ENCODE measurements at regions not wholly inside any gene's neighbourhood (a gene's known extent, or its start where the extent isn't known, plus 50 kb on each side); places are given as distances from the start of the nearest gene placed in this dataset.

DNA sequence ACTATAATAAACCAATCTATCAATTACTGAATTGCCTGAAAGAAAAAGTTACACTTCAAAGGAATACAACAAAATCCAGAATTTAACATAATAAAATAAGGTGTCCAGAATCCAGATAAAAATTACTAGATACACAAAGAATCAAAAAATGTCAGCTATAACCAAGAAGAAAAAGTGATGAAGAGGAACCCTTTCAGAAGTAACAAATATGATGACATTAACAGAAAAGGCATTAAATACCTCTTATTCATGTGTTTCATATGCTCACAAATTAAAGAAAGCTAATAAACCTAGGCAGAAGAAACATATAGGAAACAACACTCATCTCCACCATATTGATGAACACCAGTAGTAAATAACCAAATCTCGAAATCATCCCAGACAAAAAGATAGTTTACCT, 722.8 kb downstream of the ADCYAP1 start:
- H3K27me3 Mint-ChIP-seq (ENCODE audit: low read depth), result peaks cover 4% of the 10 kb centered on the region
- H3K36me3 Mint-ChIP-seq, result no peaks in the 10 kb centered on the region
- H3K4me3 Mint-ChIP-seq, result no peak overlapping the region
- H3K4me1 Mint-ChIP-seq, result no peaks in the 10 kb centered on the region
- peaks cover 25% of the 10 kb centered on the region for H3K9me3 Mint-ChIP-seq
- DNase-seq (ENCODE audit: low spot score in 2 of 2, unreplicated experiment in 2 of 2), result no peak
- H3K27ac Mint-ChIP-seq, result no peak overlapping the region
- no peak for TF ChIP-seq CTCF (IDR thresholded peaks at IDR 0.05; ENCODE audit: unreplicated experiment)

GRCh38 chr18:1648712-1649111, 744.0 kb downstream of the ADCYAP1 start:
- DNase-seq (ENCODE audit: low spot score in 2 of 2, unreplicated experiment in 2 of 2), result no peak
- Mint-ChIP-seq H3K4me3 (no peak overlapping the region), H3K9me3 (peaks cover 10% of the 10 kb centered on the region), H3K27me3 (ENCODE audit: low read depth) (no peaks in the 10 kb centered on the region), H3K36me3 (no peaks in the 10 kb centered on the region), H3K27ac (no peak overlapping the region), H3K4me1 (no peaks in the 10 kb centered on the region)
- TF ChIP-seq CTCF (IDR thresholded peaks at IDR 0.05; ENCODE audit: unreplicated experiment), result no peak

DNA sequence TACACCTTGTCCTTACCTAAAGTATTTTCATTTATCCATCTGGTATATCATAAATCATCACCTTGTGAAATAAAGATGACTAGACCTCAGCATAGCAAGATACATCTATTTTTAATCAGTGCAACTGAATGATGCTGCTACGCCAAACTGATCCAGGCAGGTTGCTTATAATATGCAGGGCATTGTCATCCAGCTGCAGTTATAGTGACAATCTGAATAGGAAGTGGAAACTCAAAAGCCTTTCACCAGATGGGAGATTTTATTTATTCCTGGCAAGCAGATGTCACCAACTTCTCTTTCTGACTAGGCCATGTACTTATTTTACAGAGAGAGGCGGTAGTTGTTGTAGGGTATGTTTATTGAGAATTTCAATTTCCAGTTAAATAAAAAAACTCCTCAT, 747.3 kb downstream of the ADCYAP1 start:
- no peak overlapping the region for H3K27ac Mint-ChIP-seq
- DNase-seq (ENCODE audit: low spot score in 2 of 2, unreplicated experiment in 2 of 2), result no peak
- no peak overlapping the region for H3K4me3 Mint-ChIP-seq
- H3K4me1 Mint-ChIP-seq, result no peaks in the 10 kb centered on the region
- H3K36me3 Mint-ChIP-seq, result no peaks in the 10 kb centered on the region
- no peaks in the 10 kb centered on the region for H3K27me3 Mint-ChIP-seq (ENCODE audit: low read depth)
- no peak for TF ChIP-seq CTCF (IDR thresholded peaks at IDR 0.05; ENCODE audit: unreplicated experiment)
- no peaks in the 10 kb centered on the region for H3K9me3 Mint-ChIP-seq

GRCh38 chr18:1653873-1654272, 749.2 kb downstream of the ADCYAP1 start:
- Mint-ChIP-seq H3K4me3 (no peak overlapping the region), H3K27me3 (ENCODE audit: low read depth) (no peaks in the 10 kb centered on the region), H3K27ac (no peak overlapping the region), H3K9me3 (no peaks in the 10 kb centered on the region), H3K36me3 (no peaks in the 10 kb centered on the region), H3K4me1 (no peaks in the 10 kb centered on the region)
- TF ChIP-seq CTCF (IDR thresholded peaks at IDR 0.05; ENCODE audit: unreplicated experiment), result no peak
- no peak for DNase-seq (ENCODE audit: low spot score in 2 of 2, unreplicated experiment in 2 of 2)

GRCh38 chr18:1657876-1658275, 753.2 kb downstream of the ADCYAP1 start:
- no peaks in the 10 kb centered on the region for H3K27me3 Mint-ChIP-seq (ENCODE audit: low read depth)
- no peaks in the 10 kb centered on the region for H3K36me3 Mint-ChIP-seq
- TF ChIP-seq CTCF (IDR thresholded peaks at IDR 0.05; ENCODE audit: unreplicated experiment), result no peak
- H3K9me3 Mint-ChIP-seq, result no peaks in the 10 kb centered on the region
- peaks cover 2% of the 10 kb centered on the region for H3K4me1 Mint-ChIP-seq
- H3K27ac Mint-ChIP-seq, result no peak overlapping the region
- no peak overlapping the region for H3K4me3 Mint-ChIP-seq
- no peak for DNase-seq (ENCODE audit: low spot score in 2 of 2, unreplicated experiment in 2 of 2)

- no peak for DNase-seq (ENCODE audit: low spot score in 2 of 2, unreplicated experiment in 2 of 2)
- no peak overlapping the region for H3K27ac Mint-ChIP-seq
- no peaks in the 10 kb centered on the region for H3K9me3 Mint-ChIP-seq
- H3K27me3 Mint-ChIP-seq (ENCODE audit: low read depth), result no peaks in the 10 kb centered on the region
- H3K4me3 Mint-ChIP-seq, result no peak overlapping the region
- H3K4me1 Mint-ChIP-seq, result peaks cover 2% of the 10 kb centered on the region
- no peaks in the 10 kb centered on the region for H3K36me3 Mint-ChIP-seq
- no peak for TF ChIP-seq CTCF (IDR thresholded peaks at IDR 0.05; ENCODE audit: unreplicated experiment)
Observed at GRCh38 chr18:1658908-1659566, 754.4 kb downstream of the ADCYAP1 start.

Measured in mesothelial cell of epicardium (in vitro differentiated cells).